ENCODE measurements at regions not wholly inside any gene's neighbourhood (a gene's known extent, or its start where the extent isn't known, plus 50 kb on each side); places are given as distances from the start of the nearest gene placed in this dataset.

DNA sequence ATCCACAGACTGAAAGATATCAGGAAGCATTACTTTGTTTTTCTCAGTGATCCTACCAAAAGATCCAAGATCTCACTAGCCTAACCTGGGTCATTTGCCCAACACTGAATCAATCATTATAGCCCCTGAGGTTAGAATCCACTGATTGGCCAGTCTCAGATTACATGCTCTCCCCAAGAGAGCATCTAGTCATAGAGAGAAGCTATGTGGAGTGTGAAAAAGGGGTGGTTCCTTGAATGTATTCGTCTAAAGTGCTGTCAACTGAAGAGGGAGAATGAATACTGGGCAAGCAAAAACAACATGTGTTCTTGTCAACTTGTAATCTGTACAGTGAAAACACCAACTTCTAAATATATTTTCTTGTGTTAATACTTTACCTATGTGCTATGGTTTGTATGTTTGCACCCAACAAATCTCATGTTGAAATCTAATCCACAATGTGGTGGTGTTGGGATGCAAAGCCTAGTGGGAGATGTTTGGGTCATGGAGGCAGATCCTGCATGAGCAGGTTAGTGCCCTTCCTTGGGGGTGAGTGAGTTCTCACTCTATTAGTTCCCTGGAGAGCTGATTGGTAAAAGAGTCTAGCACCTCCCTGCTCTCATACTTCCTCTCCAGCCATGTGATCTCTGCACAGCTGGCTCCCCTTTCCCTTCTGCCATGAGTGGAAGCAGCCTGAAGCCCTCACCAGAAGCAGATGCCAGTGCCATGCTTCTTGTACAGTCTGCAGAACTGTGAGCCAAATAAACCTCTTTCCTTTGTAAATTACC is 60.3 kb upstream of the PJA2 start:
- TF ChIP-seq, protein P1, sequence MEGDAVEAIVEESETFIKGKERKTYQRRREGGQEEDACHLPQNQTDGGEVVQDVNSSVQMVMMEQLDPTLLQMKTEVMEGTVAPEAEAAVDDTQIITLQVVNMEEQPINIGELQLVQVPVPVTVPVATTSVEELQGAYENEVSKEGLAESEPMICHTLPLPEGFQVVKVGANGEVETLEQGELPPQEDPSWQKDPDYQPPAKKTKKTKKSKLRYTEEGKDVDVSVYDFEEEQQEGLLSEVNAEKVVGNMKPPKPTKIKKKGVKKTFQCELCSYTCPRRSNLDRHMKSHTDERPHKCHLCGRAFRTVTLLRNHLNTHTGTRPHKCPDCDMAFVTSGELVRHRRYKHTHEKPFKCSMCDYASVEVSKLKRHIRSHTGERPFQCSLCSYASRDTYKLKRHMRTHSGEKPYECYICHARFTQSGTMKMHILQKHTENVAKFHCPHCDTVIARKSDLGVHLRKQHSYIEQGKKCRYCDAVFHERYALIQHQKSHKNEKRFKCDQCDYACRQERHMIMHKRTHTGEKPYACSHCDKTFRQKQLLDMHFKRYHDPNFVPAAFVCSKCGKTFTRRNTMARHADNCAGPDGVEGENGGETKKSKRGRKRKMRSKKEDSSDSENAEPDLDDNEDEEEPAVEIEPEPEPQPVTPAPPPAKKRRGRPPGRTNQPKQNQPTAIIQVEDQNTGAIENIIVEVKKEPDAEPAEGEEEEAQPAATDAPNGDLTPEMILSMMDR (conservative IDR thresholded peaks at IDR 0.05; ENCODE audit: low read depth) = no peak
- ChIA-PET CTCF (interaction anchor here (0.7 kb wide), 2 partner anchors 147 to 916 kb away, joined by 3 to 4 read pairs; no protein-coding TSS in a partner anchor), POLR2A (ENCODE audit: low non-redundant PET) (no interaction called here)
- no peak overlapping the region for H3K27ac ChIP-seq
- DNase-seq (ENCODE audit: low spot score) = no peak

DNA sequence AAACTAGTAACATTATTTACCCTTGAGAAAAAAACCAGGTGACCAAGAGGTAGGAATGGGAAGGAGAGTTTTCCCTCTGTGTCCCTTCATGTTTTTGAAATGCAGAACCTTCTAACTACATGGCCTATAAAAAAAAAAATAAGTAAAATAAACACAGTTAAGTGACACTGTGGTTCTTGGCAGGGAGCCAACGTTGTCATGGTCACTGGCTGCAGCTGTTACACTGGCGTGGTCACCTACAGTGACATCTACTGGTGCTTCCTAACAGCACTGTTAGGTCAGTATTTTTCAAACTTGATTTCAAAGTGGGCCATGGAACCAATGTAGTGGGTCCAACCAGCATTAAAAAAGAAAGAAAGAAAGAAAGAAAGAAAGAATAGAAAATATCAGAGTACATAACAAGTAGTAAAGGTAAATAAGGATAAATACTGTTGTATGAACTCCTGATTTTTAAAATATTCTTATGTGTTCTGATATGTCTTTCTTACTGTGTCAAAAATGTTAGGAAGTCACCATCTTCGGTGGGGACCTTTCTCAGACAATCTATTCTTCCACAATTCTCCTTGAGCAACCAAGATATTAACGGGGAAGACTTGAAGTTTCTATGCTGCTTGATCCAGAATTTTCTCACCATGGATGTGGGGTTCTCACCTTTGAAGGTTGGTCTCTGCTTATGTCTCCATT is 59.1 kb upstream of the PJA2 start:
- POLR2A ChIA-PET (ENCODE audit: low non-redundant PET) = no interaction called here
- TF ChIP-seq, protein P1 (conservative IDR thresholded peaks at IDR 0.05; ENCODE audit: low read depth) = peak; percentile 97
- H3K27ac ChIP-seq = no peak overlapping the region
- peak; percentile 92 for DNase-seq (ENCODE audit: low spot score)
- CTCF ChIA-PET = interaction anchor here (0.6 to 0.9 kb wide), 8 partner anchors 20 to 915 kb away, joined by 3 to 5 read pairs (median 4); no protein-coding TSS in a partner anchor

DNA sequence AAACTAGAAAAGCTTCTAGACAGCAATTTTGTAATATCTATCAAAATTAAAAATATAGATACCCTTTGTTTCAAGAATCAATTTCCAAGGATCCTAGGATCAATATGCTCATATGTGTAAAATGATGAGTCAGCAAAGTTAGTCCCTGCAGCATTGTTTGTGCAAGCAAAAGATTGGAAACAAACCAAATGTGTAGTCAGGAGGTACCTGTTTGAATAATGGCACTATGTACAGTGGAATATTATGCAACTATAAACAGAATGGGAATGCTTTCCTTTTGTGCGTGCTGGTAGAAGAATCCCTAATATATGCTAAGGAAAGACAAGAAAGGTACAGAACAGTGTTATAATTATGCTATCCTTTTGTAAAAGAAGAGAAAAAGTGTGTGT is 58.5 kb upstream of the PJA2 start:
- ChIA-PET POLR2A (ENCODE audit: low non-redundant PET) (no interaction called here), CTCF (interaction anchor here (0.6 to 0.9 kb wide), 8 partner anchors 21 to 457 kb away, joined by 3 to 5 read pairs (median 4); no protein-coding TSS in a partner anchor)
- no peak for DNase-seq (ENCODE audit: low spot score)
- TF ChIP-seq, protein P1 (conservative IDR thresholded peaks at IDR 0.05; ENCODE audit: low read depth) = no peak
- H3K27ac ChIP-seq = no peak overlapping the region

DNA sequence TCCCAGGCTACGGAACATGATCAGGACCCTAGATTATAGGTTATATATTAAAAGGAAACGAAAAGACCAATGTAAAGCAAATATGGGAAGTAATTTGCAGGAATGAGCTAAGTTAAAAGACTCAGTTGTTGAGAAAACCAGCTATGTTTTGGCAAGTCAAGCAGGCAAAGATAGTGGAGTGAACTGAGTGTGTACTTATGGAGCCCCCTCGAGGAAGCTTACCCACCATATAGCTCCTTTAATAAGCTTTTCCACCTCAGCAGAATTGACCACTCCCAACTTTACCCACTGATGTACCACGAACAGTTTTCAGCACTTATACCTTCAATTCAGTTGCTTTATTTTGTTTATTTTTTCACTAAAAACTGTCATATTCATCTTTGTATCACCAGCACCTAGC is 57.3 kb upstream of the PJA2 start:
- POLR2A ChIA-PET (ENCODE audit: low non-redundant PET) = no interaction called here
- no peak overlapping the region for H3K27ac ChIP-seq
- DNase-seq (ENCODE audit: low spot score) = no peak
- TF ChIP-seq, protein P1 (conservative IDR thresholded peaks at IDR 0.05; ENCODE audit: low read depth) = no peak
- CTCF ChIA-PET = interaction anchor here (0.6 to 0.8 kb wide), 2 partner anchors 42 to 811 kb away, joined by 3 to 5 read pairs; no protein-coding TSS in a partner anchor

All from RWPE1 (cell line).